ENCODE measurements at regions not wholly inside any gene's neighbourhood (a gene's known extent, or its start where the extent isn't known, plus 50 kb on each side); places are given as distances from the start of the nearest gene placed in this dataset.

GRCh38 chr20:8073024-8073832 is 53.7 kb upstream of the TMX4 start:
- no peak for DNase-seq

- no peak for DNase-seq
Measured at GRCh38 chr20:8074931-8075330, 55.4 kb upstream of the TMX4 start.

GRCh38 chr20:8076306-8077136 is 55.5 kb upstream of the PLCB1 start:
- DNase-seq: peak in 1 of 2 experiments; percentile 6

GRCh38 chr20:8077137-8077466 is 55.0 kb upstream of the PLCB1 start:
- DNase-seq: no peak

- DNase-seq: no peak
Measured at GRCh38 chr20:8078528-8078914, 53.5 kb upstream of the PLCB1 start.

- no peak for DNase-seq
Measured at GRCh38 chr20:8079976-8080375, 52.1 kb upstream of the PLCB1 start.

- DNase-seq: peak; percentile 15 to 27
Measured at GRCh38 chr20:8082025-8082424, 50.0 kb upstream of the PLCB1 start.
